ENCODE measurements at regions not wholly inside any gene's neighbourhood (a gene's known extent, or its start where the extent isn't known, plus 50 kb on each side); places are given as distances from the start of the nearest gene placed in this dataset.

DNA sequence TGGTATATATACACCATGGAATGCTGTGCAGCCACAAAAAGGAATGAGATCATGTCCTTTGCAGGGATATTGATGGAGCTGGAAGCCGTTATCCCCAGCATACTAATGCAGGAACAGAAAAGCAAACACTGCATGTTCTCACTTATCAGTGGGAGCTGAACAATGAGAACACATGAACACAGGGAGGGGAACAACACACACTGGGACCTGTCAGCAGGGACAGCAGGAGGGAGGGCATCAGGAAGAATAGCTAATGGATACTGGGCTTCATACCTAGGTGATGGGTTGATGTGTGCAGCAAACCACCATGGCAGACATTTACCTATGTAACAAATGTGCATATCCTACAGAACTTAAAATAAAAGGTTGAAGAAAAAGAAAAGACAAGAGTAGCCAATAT lies 81.1 kb upstream of the ADAD1 start:
- H3K27ac ChIP-seq (ENCODE audit: low read length) = no peak overlapping the region
- H3K36me3 ChIP-seq (ENCODE audit: control insufficient read depth in 2 of 2, insufficient read depth in 2 of 2, low read length in 2 of 2) = peaks cover 10 to 20% of the 10 kb centered on the region in 2 donors
- no peaks in the 10 kb centered on the region for H3K4me1 ChIP-seq (ENCODE audit: control insufficient read depth, insufficient read depth, low read length)
- no peaks in the 10 kb centered on the region for H3K9me3 ChIP-seq (ENCODE audit: control insufficient read depth in 2 of 2, low read length in 2 of 2)
- no peak overlapping the region for H3K9ac ChIP-seq (ENCODE audit: low read length in 2 of 2)
- H3K27me3 ChIP-seq (ENCODE audit: control insufficient read depth in 1 of 2, insufficient read depth in 2 of 2, low read length in 2 of 2) = no peaks in the 10 kb centered on the region
- H3K4me3 ChIP-seq (ENCODE audit: low read length in 2 of 2) = no peak overlapping the region

DNA sequence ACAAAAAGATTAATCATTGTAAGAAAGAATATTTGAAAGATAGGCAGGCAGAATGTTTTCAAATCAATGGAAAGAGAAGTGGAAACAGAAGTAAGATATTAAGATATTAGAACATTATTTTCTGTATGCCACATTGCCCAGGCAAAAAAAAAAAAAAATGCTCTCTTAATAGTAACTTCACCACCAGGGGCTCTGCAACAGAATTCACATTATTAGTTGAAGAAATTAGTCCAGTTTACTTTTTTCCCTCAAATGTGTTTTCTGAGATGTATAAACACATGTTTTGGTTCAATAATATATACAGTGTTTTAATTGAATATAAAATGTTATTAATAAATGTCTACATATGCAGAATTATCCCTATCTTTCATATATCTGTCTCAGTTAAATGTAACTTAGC lies 78.0 kb upstream of the ADAD1 start:
- H3K4me3 ChIP-seq (ENCODE audit: low read length in 2 of 2) = no peak overlapping the region
- H3K27ac ChIP-seq (ENCODE audit: low read length) = no peak overlapping the region
- H3K9ac ChIP-seq (ENCODE audit: low read length in 2 of 2) = no peak overlapping the region
- no peaks in the 10 kb centered on the region for H3K9me3 ChIP-seq (ENCODE audit: control insufficient read depth in 2 of 2, low read length in 2 of 2)
- no peaks in the 10 kb centered on the region for H3K27me3 ChIP-seq (ENCODE audit: control insufficient read depth in 1 of 2, insufficient read depth in 2 of 2, low read length in 2 of 2)
- no peaks in the 10 kb centered on the region for H3K4me1 ChIP-seq (ENCODE audit: control insufficient read depth, insufficient read depth, low read length)
- H3K36me3 ChIP-seq (ENCODE audit: control insufficient read depth in 2 of 2, insufficient read depth in 2 of 2, low read length in 2 of 2) = peaks cover 0 to 10% of the 10 kb centered on the region in 2 donors

GRCh38 chr4:122305853-122306252 lies 73.0 kb upstream of the ADAD1 start:
- no peaks in the 10 kb centered on the region for H3K27me3 ChIP-seq (ENCODE audit: control insufficient read depth in 1 of 2, insufficient read depth in 2 of 2, low read length in 2 of 2)
- no peak overlapping the region for H3K4me3 ChIP-seq (ENCODE audit: low read length in 2 of 2)
- H3K27ac ChIP-seq (ENCODE audit: low read length) = no peak overlapping the region
- no peaks in the 10 kb centered on the region for H3K9me3 ChIP-seq (ENCODE audit: control insufficient read depth in 2 of 2, low read length in 2 of 2)
- H3K4me1 ChIP-seq (ENCODE audit: control insufficient read depth, insufficient read depth, low read length) = no peaks in the 10 kb centered on the region
- H3K9ac ChIP-seq (ENCODE audit: low read length in 2 of 2) = no peak overlapping the region
- H3K36me3 ChIP-seq (ENCODE audit: control insufficient read depth in 2 of 2, insufficient read depth in 2 of 2, low read length in 2 of 2) = peaks cover 3 to 28% of the 10 kb centered on the region in 2 donors

GRCh38 chr4:122309988-122310626 lies 68.7 kb upstream of the ADAD1 start:
- Histone ChIP-seq H3K27me3 (ENCODE audit: control insufficient read depth in 1 of 2, insufficient read depth in 2 of 2, low read length in 2 of 2) (no peaks in the 10 kb centered on the region), H3K36me3 (ENCODE audit: control insufficient read depth in 2 of 2, insufficient read depth in 2 of 2, low read length in 2 of 2) (peaks cover 3 to 29% of the 10 kb centered on the region in 2 donors), H3K9ac (ENCODE audit: low read length in 2 of 2) (no peak overlapping the region), H3K4me1 (ENCODE audit: control insufficient read depth, insufficient read depth, low read length) (no peaks in the 10 kb centered on the region), H3K9me3 (ENCODE audit: control insufficient read depth in 2 of 2, low read length in 2 of 2) (no peaks in the 10 kb centered on the region), H3K27ac (ENCODE audit: low read length) (no peak overlapping the region), H3K4me3 (ENCODE audit: low read length in 2 of 2) (no peak overlapping the region)

- Histone ChIP-seq H3K27ac (ENCODE audit: low read length) (no peak overlapping the region), H3K9ac (ENCODE audit: low read length in 2 of 2) (no peak overlapping the region), H3K9me3 (ENCODE audit: control insufficient read depth in 2 of 2, low read length in 2 of 2) (no peaks in the 10 kb centered on the region), H3K4me1 (ENCODE audit: control insufficient read depth, insufficient read depth, low read length) (no peaks in the 10 kb centered on the region), H3K4me3 (ENCODE audit: low read length in 2 of 2) (no peak overlapping the region), H3K27me3 (ENCODE audit: control insufficient read depth in 1 of 2, insufficient read depth in 2 of 2, low read length in 2 of 2) (no peaks in the 10 kb centered on the region), H3K36me3 (ENCODE audit: control insufficient read depth in 2 of 2, insufficient read depth in 2 of 2, low read length in 2 of 2) (peaks cover 5 to 32% of the 10 kb centered on the region in 2 donors)
Observed at GRCh38 chr4:122313006-122313646, 65.7 kb upstream of the ADAD1 start.

DNA sequence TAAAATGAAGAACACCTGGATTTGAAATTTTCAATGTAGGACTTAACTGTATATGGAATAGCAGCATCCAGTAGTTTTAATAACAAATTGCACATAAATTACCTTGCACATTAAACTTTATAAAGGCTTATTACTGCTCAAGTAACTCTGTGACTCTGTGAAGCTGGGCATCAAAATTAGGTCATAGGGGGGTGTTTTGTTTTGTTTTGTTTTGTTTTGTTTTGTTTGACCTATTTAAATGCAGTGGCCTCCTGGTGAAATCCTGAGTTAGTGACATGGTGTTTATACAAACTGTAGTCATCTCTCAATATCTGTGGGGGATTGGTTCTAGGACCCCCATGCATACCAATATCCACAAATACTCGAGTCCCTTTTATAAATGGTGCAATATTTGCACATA lies 51.9 kb upstream of the ADAD1 start:
- H3K4me1 ChIP-seq (ENCODE audit: control insufficient read depth, insufficient read depth, low read length) = no peaks in the 10 kb centered on the region
- H3K9ac ChIP-seq (ENCODE audit: low read length in 2 of 2) = no peak overlapping the region
- no peaks in the 10 kb centered on the region for H3K9me3 ChIP-seq (ENCODE audit: control insufficient read depth in 2 of 2, low read length in 2 of 2)
- H3K27ac ChIP-seq (ENCODE audit: low read length) = no peak overlapping the region
- no peak overlapping the region for H3K4me3 ChIP-seq (ENCODE audit: low read length in 2 of 2)
- H3K27me3 ChIP-seq (ENCODE audit: control insufficient read depth in 1 of 2, insufficient read depth in 2 of 2, low read length in 2 of 2) = no peaks in the 10 kb centered on the region
- peaks cover 4 to 27% of the 10 kb centered on the region in 2 donors for H3K36me3 ChIP-seq (ENCODE audit: control insufficient read depth in 2 of 2, insufficient read depth in 2 of 2, low read length in 2 of 2)

DNA sequence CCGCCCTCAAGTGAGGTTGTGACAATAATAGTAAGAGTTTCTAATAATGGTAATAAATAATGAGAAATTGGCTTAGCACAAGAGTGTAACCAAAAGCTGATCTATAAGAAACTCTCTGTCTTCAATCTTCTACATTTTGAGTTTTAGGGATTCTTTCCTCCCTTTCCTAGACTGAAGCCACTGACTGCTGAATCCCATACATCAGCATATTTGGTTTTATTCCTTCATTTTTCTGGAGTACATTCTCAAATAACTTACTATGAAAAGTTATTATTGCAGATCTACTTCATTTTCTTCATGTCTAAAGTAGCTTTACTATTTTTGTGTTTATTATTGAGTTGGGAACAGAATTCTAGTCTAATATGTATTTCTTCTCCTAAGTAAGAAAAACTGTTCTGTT lies 49.9 kb upstream of the ADAD1 start:
- no peak overlapping the region for H3K27ac ChIP-seq (ENCODE audit: low read length)
- H3K36me3 ChIP-seq (ENCODE audit: control insufficient read depth in 2 of 2, insufficient read depth in 2 of 2, low read length in 2 of 2) = peaks cover 4 to 20% of the 10 kb centered on the region in 2 donors
- H3K4me1 ChIP-seq (ENCODE audit: control insufficient read depth, insufficient read depth, low read length) = no peaks in the 10 kb centered on the region

More for the DNA sequence above, 49.9 kb upstream of the ADAD1 start:
- no peak overlapping the region for H3K9ac ChIP-seq (ENCODE audit: low read length in 2 of 2)
- H3K27me3 ChIP-seq (ENCODE audit: control insufficient read depth in 1 of 2, insufficient read depth in 2 of 2, low read length in 2 of 2) = no peaks in the 10 kb centered on the region
- H3K4me3 ChIP-seq (ENCODE audit: low read length in 2 of 2) = no peak overlapping the region
- no peaks in the 10 kb centered on the region for H3K9me3 ChIP-seq (ENCODE audit: control insufficient read depth in 2 of 2, low read length in 2 of 2)

Measured in stomach smooth muscle (tissue), 2 donors.